Left cardiac atrium (tissue), 4 donors: ENCODE measurements at regions not wholly inside any gene's neighbourhood (a gene's known extent, or its start where the extent isn't known, plus 50 kb on each side); places are given as distances from the start of the nearest gene placed in this dataset.
"Not testable (repeated sequence)": the region's sequence is repeated elsewhere in the genome, so short reads cannot be mapped to it uniquely, and the experiment has no call there.

Experiments used
- ATAC-seq, 2 donors: fragments of 200-7000 bp; cut with Tn5 transposase; one replicate each; pipeline ENCODE4 v1.9.1; 2020; ENCODE audit warnings: mild to moderate bottlenecking in 2 of 2, moderate library complexity in 2 of 2
- DNase-seq: peaks from one replicate; pipeline ENCODE4 v3.0.0-alpha.2; 2020
- intact Hi-C, 2 donors: fragments of 100-400 bp; cut with DNase I; formaldehyde crosslinking; loops; one replicate each; pipeline versions ENCODE4 v1.14.1 to v1.15.1; 2022 to 2023
- donor health status: DM: no; HTN: yes; CAD: no.
- donor health status: DM: no; HTN: yes; CAD: no; lungs with severe emphysema.
- donor health status: DM: yes; HTN: yes; CAD: no.
- donor health status: Dilated cardiomyopathy.

- intact Hi-C loops = no loop called here
- DNase-seq (no peak), ATAC-seq (no peak)
Measured at GRCh38 chr1:222064388-222065211, 322.7 kb upstream of the DUSP10 start.

- intact Hi-C loops = no loop called here
- DNase-seq (no peak), ATAC-seq (no peak)
Measured at GRCh38 chr1:222062640-222063039, 320.8 kb upstream of the DUSP10 start.

GRCh38 chr1:222061711-222062359 is 319.9 kb upstream of the DUSP10 start:
- no peak for ATAC-seq

GRCh38 chr1:222060210-222060916 is 318.5 kb upstream of the DUSP10 start:
- no peak for DNase-seq
- ATAC-seq = no peak
- intact Hi-C loops = no loop called here

More at GRCh38 chr1:222061711-222062359, 319.9 kb upstream of the DUSP10 start:
- intact Hi-C loops = no loop called here
- DNase-seq = no peak

GRCh38 chr1:222058249-222058648 is 316.4 kb upstream of the DUSP10 start:
- DNase-seq = no peak
- no peak for ATAC-seq
- intact Hi-C loops = no loop called here

GRCh38 chr1:222057162-222057561 is 315.3 kb upstream of the DUSP10 start:
- intact Hi-C loops = no loop called here
- DNase-seq (no peak), ATAC-seq (no peak)

GRCh38 chr1:222054416-222054815 is 312.5 kb upstream of the DUSP10 start:
- DNase-seq = no peak
- no peak for ATAC-seq
- intact Hi-C loops = no loop called here

GRCh38 chr1:222053790-222054294 is 312.0 kb upstream of the DUSP10 start:
- ATAC-seq = no peak
- intact Hi-C loops = no loop called here
- no peak for DNase-seq

- intact Hi-C loops, DNase-seq, ATAC-seq: not testable (repeated sequence)
Measured at GRCh38 chr1:222051311-222051710, 309.4 kb upstream of the DUSP10 start.

GRCh38 chr1:222049661-222050060 is 307.8 kb upstream of the DUSP10 start:
- DNase-seq, intact Hi-C loops, ATAC-seq: not testable (repeated sequence)

GRCh38 chr1:222049176-222049575 is 307.3 kb upstream of the DUSP10 start:
- intact Hi-C loops = no loop called here
- no peak for ATAC-seq

GRCh38 chr1:222048094-222048595 is 306.3 kb upstream of the DUSP10 start:
- ATAC-seq = no peak
- no peak for DNase-seq
- intact Hi-C loops = no loop called here

More at GRCh38 chr1:222049176-222049575, 307.3 kb upstream of the DUSP10 start:
- DNase-seq = no peak

- no peak for ATAC-seq
Measured at GRCh38 chr1:222047366-222047765, 305.5 kb upstream of the DUSP10 start.

GRCh38 chr1:222046684-222047263 is 304.9 kb upstream of the DUSP10 start:
- intact Hi-C loops = no loop called here
- DNase-seq = no peak
- ATAC-seq = no peak

More at GRCh38 chr1:222047366-222047765, 305.5 kb upstream of the DUSP10 start:
- intact Hi-C loops = no loop called here
- no peak for DNase-seq

- DNase-seq (no peak), ATAC-seq (no peak)
- intact Hi-C loops = no loop called here
Measured at GRCh38 chr1:222045786-222046185, 303.9 kb upstream of the DUSP10 start.

- intact Hi-C loops = no loop called here
- no peak for ATAC-seq
- DNase-seq = no peak
Measured at GRCh38 chr1:222045236-222045635, 303.3 kb upstream of the DUSP10 start.

- intact Hi-C loops = no loop called here
- DNase-seq = no peak
Measured at GRCh38 chr1:222043444-222044292, 301.8 kb upstream of the DUSP10 start.

GRCh38 chr1:222042120-222042519 is 300.2 kb upstream of the DUSP10 start:
- intact Hi-C loops = no loop called here
- DNase-seq (no peak), ATAC-seq (no peak)

More at GRCh38 chr1:222043444-222044292, 301.8 kb upstream of the DUSP10 start:
- peak; percentile 56 to 82 for ATAC-seq
